Right ventricle myocardium superior (tissue), 1 donor: ENCODE measurements at regions not wholly inside any gene's neighbourhood (a gene's known extent, or its start where the extent isn't known, plus 50 kb on each side); places are given as distances from the start of the nearest gene placed in this dataset.
"Not testable (repeated sequence)": the region's sequence is repeated elsewhere in the genome, so short reads cannot be mapped to it uniquely, and the experiment has no call there.

Experiments
- ATAC-seq: fragments of 200-7000 bp; cut with Tn5 transposase; one replicate; pipeline ENCODE4 v1.9.1; 2020; ENCODE audit warnings: mild to moderate bottlenecking; ENCODE audit not compliant: poor library complexity
- DNase-seq: peaks from one replicate; pipeline ENCODE4 v3.0.0-alpha.2; 2020
- intact Hi-C: fragments of 100-400 bp; cut with DNase I; formaldehyde crosslinking; loops from one replicate; pipeline ENCODE4 v1.11.2; 2022
- donor health status: DM: no; HTN: yes; CAD: no; lungs with severe emphysema.

- no peak for DNase-seq
- intact Hi-C loops, result no loop called here
- ATAC-seq, result no peak
These were observed 62.5 kb downstream of the SMIM38 start for GRCh38 chr11:69218271-69218682.

DNA sequence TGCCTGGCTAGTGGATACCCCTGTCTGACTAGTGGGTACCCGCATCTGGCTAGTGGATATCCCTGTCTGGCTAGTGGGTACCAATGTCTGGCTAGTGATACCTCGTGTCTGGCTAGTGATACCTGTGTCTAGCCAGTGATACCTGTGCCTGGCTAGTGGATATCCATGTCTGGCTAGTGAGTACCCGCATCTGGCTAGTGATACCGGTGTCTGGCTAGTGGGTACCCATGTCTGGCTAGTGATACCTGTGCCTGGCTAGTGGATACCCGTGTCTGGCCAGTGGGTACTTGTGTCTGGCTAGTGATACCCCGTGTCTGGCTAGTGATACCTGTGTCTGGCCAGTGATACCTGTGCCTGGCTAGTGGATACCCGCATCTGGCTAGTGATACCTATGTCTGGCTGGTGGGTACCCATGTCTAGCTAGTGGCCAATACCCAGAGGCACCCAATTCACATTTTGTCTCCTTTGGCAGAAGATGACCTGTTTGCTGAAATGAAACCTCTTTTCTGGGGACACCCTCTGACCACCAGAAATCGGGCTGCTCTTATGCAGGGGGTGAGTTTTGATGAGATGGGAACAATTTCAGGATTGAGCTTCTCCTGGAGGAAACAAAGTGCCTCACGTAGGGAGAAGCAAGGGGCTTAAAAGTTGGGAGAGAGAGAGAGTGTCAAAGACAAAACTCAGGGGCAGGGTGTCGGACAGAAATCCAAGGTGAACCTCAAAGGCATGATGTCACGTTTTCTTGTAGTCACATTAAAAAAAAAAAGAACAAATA, 63.4 kb downstream of the SMIM38 start:
- intact Hi-C loops, result no loop called here
- no peak for ATAC-seq
- no peak for DNase-seq

GRCh38 chr11:69219991-69220390, 64.3 kb downstream of the SMIM38 start:
- ATAC-seq, result no peak
- intact Hi-C loops, result no loop called here
- no peak for DNase-seq

DNA sequence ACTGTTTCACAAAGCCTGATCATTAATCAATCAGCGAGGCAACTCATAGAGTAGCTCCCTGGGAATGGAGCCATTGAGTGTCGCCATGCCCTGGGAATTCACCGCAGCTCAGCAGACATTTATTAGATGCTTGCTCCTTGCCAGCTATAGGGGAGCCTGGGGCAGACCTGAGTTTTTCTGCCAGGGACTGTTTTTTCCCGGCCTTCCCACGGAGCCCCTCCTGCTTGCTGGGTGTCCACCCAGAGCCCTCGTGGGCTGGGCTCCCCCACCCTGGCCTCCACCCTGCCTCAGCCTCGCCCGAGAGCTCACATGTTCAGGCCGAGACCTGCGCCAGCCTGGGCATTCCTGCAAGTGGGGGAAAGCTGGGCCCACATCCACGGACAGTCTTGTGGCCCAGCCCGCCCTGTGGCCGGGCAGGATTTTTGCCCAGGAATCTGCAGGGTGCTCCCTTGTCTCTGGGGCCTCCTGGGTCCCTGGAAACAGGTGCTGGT, 64.9 kb downstream of the SMIM38 start:
- DNase-seq (no peak), ATAC-seq (no peak)
- intact Hi-C loops, result no loop called here

GRCh38 chr11:69221086-69221485, 65.4 kb downstream of the SMIM38 start:
- intact Hi-C loops, result no loop called here
- no peak for DNase-seq
- no peak for ATAC-seq

DNA sequence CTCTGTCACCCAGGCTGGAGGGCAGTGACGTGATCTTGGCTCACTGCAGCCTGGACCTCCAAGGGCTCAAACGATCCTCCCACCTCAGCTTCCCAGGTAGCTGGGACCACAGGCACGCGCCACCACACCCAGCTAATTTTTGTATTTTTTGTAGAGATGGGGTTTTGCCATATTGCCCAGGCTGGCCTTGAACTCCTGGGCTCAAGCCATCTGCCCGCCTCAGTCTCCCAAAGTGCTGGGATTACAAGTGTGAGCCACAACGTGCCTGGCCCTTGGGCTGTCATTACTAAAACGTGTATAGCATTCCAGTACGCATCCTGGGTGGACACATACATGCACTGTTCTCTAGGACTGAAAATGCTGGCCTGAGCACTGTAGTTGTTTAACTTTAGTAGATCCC, 65.9 kb downstream of the SMIM38 start:
- ATAC-seq, intact Hi-C loops, DNase-seq: not testable (repeated sequence)

DNA sequence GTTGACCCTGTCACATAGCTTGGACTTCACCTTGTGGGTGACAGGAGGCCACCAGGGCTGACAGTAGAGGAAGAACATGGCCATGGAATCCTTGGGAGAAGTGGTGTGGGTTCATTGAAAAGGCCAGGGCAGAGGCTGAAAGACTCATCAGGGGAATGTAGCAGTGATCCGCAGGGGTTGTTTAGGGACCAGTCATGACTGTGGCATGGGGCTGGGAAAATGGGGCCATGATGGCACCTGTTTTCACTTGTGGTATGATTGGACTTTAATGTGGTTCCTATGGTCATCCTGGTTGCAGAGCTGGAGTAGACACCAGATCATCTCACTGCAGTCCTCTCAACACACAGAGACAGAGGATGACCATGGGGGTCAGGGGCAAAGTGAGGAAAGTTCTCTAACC, 66.7 kb upstream of the MYEOV start:
- intact Hi-C loops, result no loop called here
- DNase-seq, result no peak
- ATAC-seq, result no peak

- intact Hi-C loops, result no loop called here
- DNase-seq, result no peak
- ATAC-seq, result no peak
These were observed 64.4 kb upstream of the MYEOV start for GRCh38 chr11:69229511-69229910.

DNA sequence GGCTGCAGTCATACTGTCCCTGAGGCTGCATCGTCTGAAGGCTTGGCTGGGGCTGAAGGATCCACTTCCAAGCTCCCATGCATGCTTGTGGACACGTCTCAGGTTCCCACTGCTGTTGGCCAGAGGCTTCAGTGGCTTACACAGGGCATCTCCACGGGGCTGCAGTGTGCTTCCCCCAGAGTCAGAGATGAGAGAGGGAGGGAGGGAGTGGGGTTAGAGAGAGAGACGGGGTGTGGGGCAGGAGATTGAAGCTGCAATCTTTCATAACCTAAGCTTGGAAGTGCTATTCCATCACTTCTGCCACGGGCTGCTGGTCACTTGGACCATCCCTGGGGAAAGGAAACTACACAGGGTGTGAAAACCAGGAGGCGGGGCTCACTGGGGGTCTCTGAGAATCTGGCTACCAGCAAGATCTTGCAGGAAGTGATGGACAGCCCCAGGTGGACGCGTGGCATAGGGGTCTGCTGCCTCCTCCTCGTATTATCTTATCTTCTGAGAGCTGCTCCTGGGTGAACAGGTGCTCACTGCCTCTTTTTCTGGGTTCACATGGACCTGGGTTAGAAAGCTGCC, 63.0 kb upstream of the MYEOV start:
- DNase-seq (no peak), ATAC-seq (no peak)
- intact Hi-C loops, result no loop called here

DNA sequence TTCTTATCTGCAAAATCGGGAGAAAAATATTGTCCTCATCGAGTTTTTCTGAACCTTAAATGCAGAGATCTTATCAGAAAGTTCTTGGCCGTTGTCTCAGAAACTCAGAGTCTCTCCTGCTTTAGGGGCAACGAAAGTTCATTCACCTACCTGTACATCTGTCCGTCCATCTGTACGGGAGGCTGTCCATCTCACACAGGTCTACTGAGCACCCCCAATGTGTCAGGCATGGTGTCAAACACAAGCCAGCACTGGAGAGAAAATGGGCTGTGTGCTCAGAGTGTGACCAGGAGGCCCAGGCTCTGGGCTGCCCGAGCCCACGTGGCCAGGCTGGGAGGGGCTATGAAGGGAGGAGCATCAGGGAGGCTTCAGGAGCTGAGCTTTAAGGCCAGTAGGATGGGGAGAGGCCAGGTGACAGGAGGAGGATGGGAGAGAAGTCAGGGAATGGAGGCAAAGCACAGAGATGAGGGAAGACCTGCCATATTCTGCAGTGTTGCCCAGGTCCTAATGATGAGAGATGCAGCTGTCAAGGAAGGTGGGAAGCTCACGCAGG, 62.4 kb upstream of the MYEOV start:
- no peak for DNase-seq
- ATAC-seq, result no peak
- intact Hi-C loops, result no loop called here

DNA sequence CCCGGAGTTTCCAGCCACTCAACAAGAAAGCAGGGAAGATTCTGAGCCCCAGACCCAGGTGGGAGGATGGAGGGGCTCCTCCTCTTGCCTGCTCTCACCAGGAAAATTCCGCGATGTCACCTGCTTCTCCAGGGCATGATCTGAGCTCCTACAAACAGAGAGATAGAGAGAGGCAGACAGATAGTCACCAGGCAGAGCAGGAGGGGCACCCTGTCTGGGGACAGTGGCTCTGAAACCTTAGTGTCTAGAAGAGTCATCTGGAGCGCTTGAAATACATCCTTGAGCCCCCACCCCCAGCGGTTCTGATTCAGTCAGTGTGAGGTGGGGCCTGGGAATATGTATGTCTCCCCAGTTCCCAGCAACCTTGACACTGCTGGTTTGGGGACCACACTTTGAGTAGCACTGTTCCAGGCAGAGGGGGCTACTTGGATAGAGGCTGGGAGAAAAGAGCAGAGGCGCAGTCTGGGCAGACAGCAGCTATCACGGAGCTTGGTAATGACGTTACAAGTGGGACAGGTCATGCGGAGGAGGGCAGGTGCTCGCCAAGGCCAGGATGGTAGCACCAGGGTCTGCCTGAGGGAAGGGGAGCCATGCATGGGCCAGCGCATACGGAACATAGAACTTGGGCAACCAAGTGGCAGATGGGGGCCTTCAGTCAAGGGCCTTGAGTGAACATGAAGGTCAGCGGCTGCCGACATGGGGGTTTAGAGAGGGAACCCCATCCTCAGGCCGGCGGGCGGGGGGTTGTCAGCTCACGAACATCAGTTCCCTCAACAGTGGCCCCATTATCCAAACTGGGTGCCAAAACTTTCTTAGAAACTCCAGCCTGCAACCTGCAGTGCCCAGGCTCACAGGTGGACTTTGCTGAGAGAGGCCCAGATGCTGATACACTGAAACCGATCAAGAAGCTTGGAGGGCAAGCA, 60.9 kb upstream of the MYEOV start:
- ATAC-seq (no peak), DNase-seq (no peak)
- intact Hi-C loops, result no loop called here

DNA sequence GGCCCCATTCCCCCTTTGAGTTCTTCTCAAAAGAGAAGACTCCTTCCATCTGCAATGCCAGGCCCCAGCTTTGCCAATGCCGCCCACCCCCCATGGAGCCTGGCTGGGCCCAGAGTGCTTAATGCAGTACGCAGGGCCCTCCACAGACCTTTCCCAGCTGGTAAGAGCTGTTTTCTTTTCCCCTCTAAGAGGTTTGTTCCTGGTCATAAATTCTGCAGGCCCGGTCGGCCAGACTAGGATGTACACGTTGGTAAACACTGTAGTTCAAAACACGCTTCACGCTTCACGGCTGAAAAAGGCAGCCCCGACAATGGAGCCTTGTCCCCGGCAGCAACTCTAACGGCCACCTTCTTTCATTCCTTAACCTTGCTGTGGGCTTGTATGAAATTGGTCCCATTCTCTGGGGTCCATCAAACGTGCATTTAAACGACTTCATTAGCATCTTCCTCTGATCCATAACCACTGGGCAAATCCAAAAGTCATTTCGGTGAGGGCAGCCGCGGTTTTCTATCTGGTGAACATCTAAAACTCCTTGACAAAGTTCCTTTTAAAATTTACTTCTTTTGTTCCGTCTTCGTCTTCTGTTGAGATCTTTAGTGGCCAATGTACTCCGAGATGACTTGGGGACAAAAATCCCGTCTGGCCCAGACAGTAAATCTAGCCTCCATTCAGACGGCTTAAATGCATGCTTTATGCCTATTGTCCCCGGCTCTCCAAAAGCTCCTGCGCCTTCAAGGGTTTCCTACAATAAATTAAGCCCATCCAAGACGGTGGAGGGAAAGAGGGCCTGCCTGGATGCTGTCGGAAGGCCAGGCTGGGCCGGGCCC, 60.0 kb upstream of the MYEOV start:
- ATAC-seq, result no peak

DNA sequence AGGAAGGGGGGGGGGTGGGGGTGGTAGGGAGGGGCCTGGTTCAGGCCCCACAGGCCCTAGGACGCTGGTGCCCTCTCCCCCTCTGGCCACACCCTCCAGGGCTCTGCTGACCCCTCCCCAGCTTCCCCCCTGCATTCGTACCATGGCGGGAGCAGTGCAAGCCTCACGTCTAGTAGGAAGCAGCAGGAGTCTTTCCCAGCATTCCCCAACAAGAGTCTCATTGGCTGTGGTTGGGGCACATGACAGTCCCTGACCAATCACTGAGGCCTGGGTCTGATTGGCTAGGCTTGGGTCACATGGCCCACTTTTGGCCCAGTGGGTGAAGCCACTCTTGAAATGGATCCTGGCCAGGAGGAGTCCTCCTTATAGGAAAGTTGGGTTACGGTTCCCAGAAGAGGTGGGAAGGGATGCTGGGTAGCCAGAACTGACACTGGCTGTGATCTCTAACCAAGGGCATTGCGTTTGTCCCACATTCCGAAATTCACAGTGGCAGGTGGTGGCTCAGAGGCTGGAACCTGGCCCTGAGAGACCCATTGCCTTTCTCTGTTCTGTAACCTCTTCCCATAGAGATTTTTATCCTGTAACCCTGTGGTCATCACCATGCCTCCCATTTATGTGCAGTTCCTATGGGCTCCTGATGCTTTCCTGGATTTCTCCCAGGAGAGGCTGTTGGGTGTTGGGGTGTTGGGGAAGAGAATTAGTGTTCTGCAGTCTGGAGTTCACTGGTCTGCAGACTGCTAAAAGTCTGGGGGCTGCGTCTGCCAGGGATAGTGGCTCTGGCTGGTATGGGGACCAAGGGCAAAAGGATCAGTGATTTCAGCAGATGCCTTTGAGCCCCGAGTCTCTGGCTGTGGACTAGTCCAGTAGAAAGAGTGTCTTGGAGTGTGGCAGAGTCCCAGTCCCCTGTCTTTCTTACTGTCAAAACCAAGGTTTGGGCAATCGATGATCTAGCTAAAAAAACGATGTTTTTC, 58.9 kb upstream of the MYEOV start:
- ATAC-seq (no peak), DNase-seq (no peak)
- intact Hi-C loops, result no loop called here

More for the DNA sequence above, 60.0 kb upstream of the MYEOV start:
- intact Hi-C loops, result no loop called here
- no peak for DNase-seq

- no peak for DNase-seq
- intact Hi-C loops, result no loop called here
- no peak for ATAC-seq
These were observed 55.2 kb upstream of the MYEOV start for GRCh38 chr11:69238573-69239351.

DNA sequence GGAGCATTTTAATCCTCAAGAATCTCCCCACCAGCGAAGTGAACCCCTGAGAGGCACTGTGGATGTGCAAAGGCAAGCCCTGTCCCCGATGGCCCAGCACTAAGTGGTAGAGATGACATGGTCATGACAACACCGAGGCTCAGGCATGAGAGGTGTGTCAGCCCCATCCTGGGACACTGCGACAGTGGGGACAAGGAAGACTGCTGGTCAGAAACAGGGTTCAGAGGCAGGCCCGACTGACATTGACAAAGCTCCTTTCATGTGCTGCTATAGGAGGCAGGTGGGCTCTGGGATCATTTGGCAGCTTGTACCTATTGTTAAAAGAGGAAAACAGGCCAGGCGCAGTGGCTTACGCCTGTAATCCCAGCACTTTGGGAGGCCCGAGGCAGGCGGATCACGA, 54.3 kb upstream of the MYEOV start:
- DNase-seq, result no peak
- ATAC-seq, result no peak
- intact Hi-C loops, result no loop called here

DNA sequence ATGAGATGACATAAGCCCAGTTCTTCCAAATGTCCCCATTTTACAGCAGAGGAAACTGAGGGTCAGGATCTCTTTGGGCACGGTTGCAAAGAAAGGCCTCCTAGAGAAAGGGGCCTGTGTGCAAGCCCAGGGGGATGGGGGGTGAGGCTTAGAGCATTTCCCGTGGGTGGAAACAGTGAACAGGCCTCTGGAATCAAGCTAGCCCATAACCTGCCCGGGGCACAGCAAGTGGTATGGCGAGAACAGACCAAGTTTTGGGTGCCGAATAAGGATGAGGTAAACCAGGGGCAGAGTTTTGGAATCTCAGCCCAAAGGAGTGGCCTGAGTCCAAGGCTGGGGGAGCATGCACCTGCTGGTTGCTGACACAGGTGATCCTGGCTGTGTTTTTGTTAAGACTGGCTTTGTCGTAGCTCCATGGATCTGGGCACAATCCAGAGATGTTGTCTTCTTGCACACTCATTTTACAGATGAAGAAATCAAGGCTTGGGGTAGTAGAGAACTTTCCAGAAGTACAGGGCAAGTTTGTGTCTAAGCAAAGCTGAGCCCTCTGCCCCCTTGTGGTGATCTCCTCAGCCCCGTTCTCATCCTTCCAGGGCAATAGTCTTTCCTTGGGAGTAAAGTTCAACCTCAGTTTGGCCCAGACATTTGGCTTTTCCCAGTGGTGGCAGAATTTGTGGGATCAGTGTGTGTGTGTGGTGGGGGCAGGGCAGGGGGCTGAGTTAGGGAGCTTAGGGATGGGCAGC, 53.5 kb upstream of the MYEOV start:
- DNase-seq, result no peak
- intact Hi-C loops, result no loop called here
- no peak for ATAC-seq
